ENCODE measurements at regions not wholly inside any gene's neighbourhood (a gene's known extent, or its start where the extent isn't known, plus 50 kb on each side); places are given as distances from the start of the nearest gene placed in this dataset.
"Not testable (repeated sequence)": the region's sequence is repeated elsewhere in the genome, so short reads cannot be mapped to it uniquely, and the experiment has no call there.

GRCh38 chr10:64760371-64760770 is 1239.2 kb downstream of the REEP3 start:
- DNase-seq (ENCODE audit: low read depth in 2 of 2), result peak in 1 of 2 donors; percentile 29
- H3K4me3 ChIP-seq (replicated peaks in 1 of 2; ENCODE audit: low read depth in 2 of 2, low read length in 2 of 2), result no peak overlapping the region
- TF ChIP-seq CTCF (IDR thresholded peaks at IDR 0.05; ENCODE audit: low read depth, low read length), result no peak

GRCh38 chr10:64762861-64763260 is 1241.7 kb downstream of the REEP3 start:
- no peak overlapping the region for H3K4me3 ChIP-seq (replicated peaks in 1 of 2; ENCODE audit: low read depth in 2 of 2, low read length in 2 of 2)

GRCh38 chr10:64765498-64765897 is 1244.3 kb downstream of the REEP3 start:
- H3K4me3 ChIP-seq (replicated peaks in 1 of 2; ENCODE audit: low read depth in 2 of 2, low read length in 2 of 2), result no peak overlapping the region
- no peak for DNase-seq (ENCODE audit: low read depth in 2 of 2)

More at GRCh38 chr10:64762861-64763260, 1241.7 kb downstream of the REEP3 start:
- no peak for TF ChIP-seq CTCF (IDR thresholded peaks at IDR 0.05; ENCODE audit: low read depth, low read length)
- no peak for DNase-seq (ENCODE audit: low read depth in 2 of 2)

GRCh38 chr10:64771253-64772050 is 1250.3 kb downstream of the REEP3 start:
- DNase-seq (ENCODE audit: low read depth in 2 of 2), result no peak
- TF ChIP-seq CTCF (IDR thresholded peaks at IDR 0.05; ENCODE audit: low read depth, low read length), result no peak
- no peak overlapping the region for H3K4me3 ChIP-seq (replicated peaks in 1 of 2; ENCODE audit: low read depth in 2 of 2, low read length in 2 of 2)

More at GRCh38 chr10:64765498-64765897, 1244.3 kb downstream of the REEP3 start:
- no peak for TF ChIP-seq CTCF (IDR thresholded peaks at IDR 0.05; ENCODE audit: low read depth, low read length)

GRCh38 chr10:64773357-64773756 is 1252.2 kb downstream of the REEP3 start:
- H3K4me3 ChIP-seq (replicated peaks in 1 of 2; ENCODE audit: low read depth in 2 of 2, low read length in 2 of 2), result no peak overlapping the region
- TF ChIP-seq CTCF (IDR thresholded peaks at IDR 0.05; ENCODE audit: low read depth, low read length), result no peak
- no peak for DNase-seq (ENCODE audit: low read depth in 2 of 2)

GRCh38 chr10:64784451-64784850 is 1263.2 kb downstream of the REEP3 start:
- not testable (repeated sequence) for H3K4me3 ChIP-seq (replicated peaks in 1 of 2; ENCODE audit: low read depth in 2 of 2, low read length in 2 of 2); DNase-seq (ENCODE audit: low read depth in 2 of 2)

- no peak for TF ChIP-seq CTCF (IDR thresholded peaks at IDR 0.05; ENCODE audit: low read depth, low read length)
- H3K4me3 ChIP-seq (replicated peaks in 1 of 2; ENCODE audit: low read depth in 2 of 2, low read length in 2 of 2), result no peak overlapping the region
- no peak for DNase-seq (ENCODE audit: low read depth in 2 of 2)
Observed at GRCh38 chr10:64785816-64786215, 1264.6 kb downstream of the REEP3 start.
